HG02642 (cell line): ENCODE measurements at regions not wholly inside any gene's neighbourhood (a gene's known extent, or its start where the extent isn't known, plus 50 kb on each side); places are given as distances from the start of the nearest gene placed in this dataset.
"Not testable (repeated sequence)": the region's sequence is repeated elsewhere in the genome, so short reads cannot be mapped to it uniquely, and the experiment has no call there.

Source experiments
- ATAC-seq: cut with Tn5 transposase; IDR thresholded peaks from one replicate; pipeline ENCODE4 v1.9.1; 2021; ENCODE audit warnings: mild to moderate bottlenecking; ENCODE audit not compliant: unreplicated experiment, poor library complexity

GRCh38 chr3:163766112-163766511, 1312.2 kb downstream of the SI start:
- no peak for ATAC-seq

- no peak for ATAC-seq
These were observed 1325.3 kb downstream of the SI start for GRCh38 chr3:163753033-163753432.

- no peak for ATAC-seq
These were observed 1333.1 kb downstream of the SI start for GRCh38 chr3:163745204-163745603.

GRCh38 chr3:163735394-163735793, 1342.9 kb downstream of the SI start:
- ATAC-seq, result no peak

- ATAC-seq, result no peak
These were observed 1347.6 kb downstream of the SI start for GRCh38 chr3:163730684-163731083.

- ATAC-seq, result no peak
These were observed 1352.2 kb downstream of the SI start for GRCh38 chr3:163726125-163726524.

GRCh38 chr3:163722405-163722804, 1355.9 kb downstream of the SI start:
- no peak for ATAC-seq

GRCh38 chr3:163721596-163721995, 1356.7 kb downstream of the SI start:
- no peak for ATAC-seq

GRCh38 chr3:163717377-163717776, 1360.9 kb downstream of the SI start:
- no peak for ATAC-seq

- no peak for ATAC-seq
These were observed 1369.9 kb downstream of the SI start for GRCh38 chr3:163708428-163708827.

- ATAC-seq, result no peak
These were observed 1370.6 kb downstream of the SI start for GRCh38 chr3:163707659-163708058.

GRCh38 chr3:163698221-163698620, 1380.1 kb downstream of the SI start:
- not testable (repeated sequence) for ATAC-seq

GRCh38 chr3:163692494-163692893, 1385.8 kb downstream of the SI start:
- ATAC-seq, result no peak

GRCh38 chr3:163684651-163685050, 1393.6 kb downstream of the SI start:
- no peak for ATAC-seq

- no peak for ATAC-seq
These were observed 1405.3 kb downstream of the SI start for GRCh38 chr3:163672954-163673353.

- no peak for ATAC-seq
These were observed 1407.1 kb downstream of the SI start for GRCh38 chr3:163671201-163671600.

GRCh38 chr3:163664466-163664865, 1413.8 kb downstream of the SI start:
- no peak for ATAC-seq

GRCh38 chr3:163657088-163657487, 1421.2 kb downstream of the SI start:
- ATAC-seq, result no peak

- no peak for ATAC-seq
These were observed 1423.3 kb downstream of the SI start for GRCh38 chr3:163655021-163655420.

- no peak for ATAC-seq
These were observed 1434.1 kb downstream of the SI start for GRCh38 chr3:163644172-163644571.

- no peak for ATAC-seq
These were observed 1445.6 kb downstream of the SI start for GRCh38 chr3:163632722-163633121.

GRCh38 chr3:163626753-163627152, 1451.5 kb downstream of the SI start:
- no peak for ATAC-seq

- no peak for ATAC-seq
These were observed 1455.9 kb downstream of the SI start for GRCh38 chr3:163622384-163622783.
